NCI-H2081 treated with DMSO at 0.1 percent for 48 hours (cell line): ENCODE measurements at regions not wholly inside any gene's neighbourhood (a gene's known extent, or its start where the extent isn't known, plus 50 kb on each side); places are given as distances from the start of the nearest gene placed in this dataset.

Experiments used
- DNase-seq: peaks from one replicate; lab custom pipeline; 2025; lab: John Stamatoyannopoulos, UW

DNA sequence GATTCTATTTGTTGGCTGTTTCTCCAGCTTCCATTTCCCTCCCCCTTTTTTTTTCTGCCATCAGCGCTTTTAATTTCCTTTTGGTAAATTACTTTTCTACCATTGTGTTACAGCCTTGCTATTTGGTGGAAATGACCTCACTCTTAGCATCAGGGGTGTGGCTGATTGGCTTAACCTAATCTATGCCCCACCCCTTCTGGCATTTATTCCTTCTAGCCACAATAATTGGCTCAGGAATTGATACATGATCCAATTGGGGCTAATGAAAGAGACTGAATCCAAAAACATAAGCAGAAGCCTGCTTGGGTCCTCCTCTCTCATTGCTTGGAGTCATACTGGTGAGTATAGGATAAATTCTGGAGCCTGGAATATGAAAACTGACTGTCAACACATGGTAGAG is 402.4 kb upstream of the LRRC4C start:
- no peak for DNase-seq

DNA sequence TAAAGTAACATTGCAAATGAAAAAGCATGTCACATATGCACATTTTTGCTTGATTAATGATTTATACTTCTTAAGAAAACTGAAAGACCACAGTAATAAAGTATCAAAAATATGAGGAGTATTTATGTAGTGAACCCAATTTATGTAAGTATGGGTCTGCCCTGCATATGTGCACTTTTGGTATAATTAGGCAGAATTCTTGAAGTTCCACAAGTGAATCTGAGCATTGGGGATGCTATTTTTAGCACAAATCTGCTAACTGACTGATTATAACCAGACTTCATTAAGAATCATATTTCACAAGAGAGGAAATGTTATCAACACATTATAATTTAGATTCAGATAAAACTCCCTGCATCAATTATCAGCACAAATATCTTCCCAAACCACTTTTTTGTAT is 407.1 kb upstream of the LRRC4C start:
- no peak for DNase-seq

- DNase-seq: no peak
Measured at GRCh38 chr11:41868606-41869005, 409.2 kb upstream of the LRRC4C start.

- no peak for DNase-seq
Measured at GRCh38 chr11:41872426-41872825, 413.0 kb upstream of the LRRC4C start.

DNA sequence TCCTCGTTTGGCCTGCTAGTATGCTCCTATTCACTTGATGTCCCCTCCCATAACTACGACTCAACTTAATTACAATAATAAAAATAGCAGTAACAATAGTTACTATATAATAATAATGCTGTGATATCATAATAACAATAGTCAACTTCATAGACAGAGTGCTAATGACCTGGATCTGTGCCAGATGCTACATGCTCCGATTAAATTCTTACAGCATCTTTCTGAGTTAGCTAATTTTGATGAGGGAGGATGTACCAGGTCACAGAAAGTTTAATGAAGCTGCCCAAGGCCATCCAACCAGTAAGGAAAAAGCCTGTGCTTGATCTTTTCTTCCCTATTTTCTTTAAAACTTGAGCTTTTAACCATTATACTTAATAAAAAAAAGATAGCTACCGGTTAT is 413.4 kb upstream of the LRRC4C start:
- DNase-seq: no peak

GRCh38 chr11:41878095-41878494 is 418.6 kb upstream of the LRRC4C start:
- no peak for DNase-seq

- no peak for DNase-seq
Measured at GRCh38 chr11:41879214-41879613, 419.8 kb upstream of the LRRC4C start.

GRCh38 chr11:41895081-41895480 is 435.6 kb upstream of the LRRC4C start:
- DNase-seq: no peak

- DNase-seq: no peak
Measured at GRCh38 chr11:41897991-41898390, 438.5 kb upstream of the LRRC4C start.

DNA sequence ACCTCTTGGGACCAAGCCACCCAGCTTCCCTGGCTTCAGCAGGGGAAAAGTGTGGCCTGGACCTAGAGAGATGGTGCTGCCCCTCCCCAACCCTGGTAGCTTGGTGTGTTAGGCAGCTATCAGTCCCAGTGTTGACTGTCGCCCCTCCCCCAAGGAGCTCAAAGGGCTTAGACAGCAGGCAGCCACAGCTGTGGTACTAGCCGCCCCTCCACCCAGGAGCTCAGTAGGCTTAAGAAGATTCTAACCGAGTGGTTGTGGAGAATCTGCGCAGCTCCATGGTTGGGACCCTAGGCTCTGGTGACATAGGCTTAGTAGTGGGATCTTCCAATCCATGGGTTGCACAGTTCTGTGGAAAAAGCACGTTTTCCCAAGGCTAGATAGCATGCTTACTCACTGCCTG is 458.4 kb upstream of the LRRC4C start:
- DNase-seq: no peak

GRCh38 chr11:41920374-41920773 is 460.9 kb upstream of the LRRC4C start:
- DNase-seq: no peak

DNA sequence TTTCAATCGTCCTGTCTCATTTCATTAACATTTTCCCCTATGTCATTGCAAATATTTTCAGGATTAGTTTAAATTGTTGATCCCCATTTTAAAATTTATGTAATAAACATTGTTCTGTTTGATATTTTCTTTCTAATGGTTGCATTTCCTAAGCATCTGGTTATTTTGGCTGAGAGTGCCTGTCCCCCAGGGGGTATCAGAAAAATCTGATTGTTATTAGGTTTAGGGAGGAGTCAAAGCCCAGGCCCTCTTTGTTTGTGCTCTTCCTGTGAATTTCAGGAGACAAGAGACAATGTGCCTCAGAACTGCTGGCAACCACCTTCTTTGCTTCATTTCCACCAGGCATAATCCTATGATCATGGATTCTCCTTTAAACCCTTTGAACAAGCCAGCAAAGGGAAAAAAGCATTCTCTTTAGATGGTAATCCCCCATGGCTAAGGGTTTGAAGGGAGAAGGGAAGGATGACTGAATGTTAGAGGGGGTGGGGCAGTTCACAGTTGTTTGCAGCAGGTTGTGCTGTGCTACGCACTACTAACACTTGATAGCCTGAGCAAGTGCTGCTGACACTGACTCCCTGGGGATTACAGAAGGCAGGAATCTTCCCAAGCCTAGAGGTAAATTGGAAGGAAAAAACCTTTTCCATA is 462.4 kb upstream of the LRRC4C start:
- DNase-seq: no peak

- DNase-seq: no peak
Measured at GRCh38 chr11:41926339-41926738, 466.9 kb upstream of the LRRC4C start.

DNA sequence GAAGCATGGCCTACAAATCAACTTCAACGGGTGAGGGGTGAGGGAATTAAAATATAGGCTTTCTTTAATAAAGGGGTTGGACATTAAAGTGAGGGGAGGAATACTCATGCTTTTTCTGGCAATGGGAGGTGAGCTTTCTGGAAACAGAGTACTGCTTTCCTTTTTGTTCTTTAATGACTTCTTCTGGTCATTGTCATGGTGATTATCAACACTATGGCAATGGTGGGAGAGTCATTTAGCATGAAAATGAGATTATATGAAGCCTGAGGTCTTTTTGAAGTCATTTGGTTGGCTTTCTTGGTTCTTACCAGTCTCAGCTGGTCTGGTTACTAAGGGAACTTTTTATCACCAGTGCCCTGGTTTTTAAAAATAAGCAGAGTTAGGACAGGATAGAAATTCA is 475.8 kb upstream of the LRRC4C start:
- DNase-seq: no peak

GRCh38 chr11:41935795-41936194 is 476.3 kb upstream of the LRRC4C start:
- no peak for DNase-seq

GRCh38 chr11:41943656-41944055 is 484.2 kb upstream of the LRRC4C start:
- DNase-seq: no peak

DNA sequence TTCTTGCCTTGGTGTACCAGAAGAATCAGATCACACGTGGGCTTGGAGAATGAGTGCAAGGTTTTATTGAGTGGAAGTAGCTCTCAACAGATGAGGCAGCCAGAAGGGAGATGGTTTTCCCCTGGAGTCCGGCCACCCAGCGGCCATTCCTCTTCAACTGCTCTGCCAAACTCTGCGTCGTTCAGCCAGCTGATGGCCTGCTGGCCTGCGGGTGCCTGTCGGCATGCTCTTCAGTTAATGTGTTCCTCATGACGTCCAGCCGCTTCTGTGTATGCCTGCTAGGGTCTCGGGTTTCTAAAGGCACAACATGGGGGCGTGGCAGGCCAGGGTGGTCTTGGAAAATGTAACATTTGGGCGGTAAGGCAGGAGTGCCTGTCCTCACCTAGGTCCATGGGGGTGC is 487.9 kb upstream of the LRRC4C start:
- DNase-seq: no peak

- DNase-seq: no peak
Measured at GRCh38 chr11:41950470-41951143, 491.2 kb upstream of the LRRC4C start.

GRCh38 chr11:41954034-41954433 is 494.6 kb upstream of the LRRC4C start:
- no peak for DNase-seq

- DNase-seq: no peak
Measured at GRCh38 chr11:41955066-41955465, 495.6 kb upstream of the LRRC4C start.

GRCh38 chr11:41955635-41956400 is 496.4 kb upstream of the LRRC4C start:
- no peak for DNase-seq

GRCh38 chr11:41963406-41963805 is 504.0 kb upstream of the LRRC4C start:
- DNase-seq: no peak

GRCh38 chr11:41970681-41971080 is 511.2 kb upstream of the LRRC4C start:
- no peak for DNase-seq
